Neural progenitor cell (in vitro differentiated cells): ENCODE measurements at regions not wholly inside any gene's neighbourhood (a gene's known extent, or its start where the extent isn't known, plus 50 kb on each side); places are given as distances from the start of the nearest gene placed in this dataset.

Experiments
- DNase-seq: peaks from one replicate; pipeline ENCODE4 v3.0.0-alpha.2; 2016; ENCODE audit warnings: low spot score
- H2AFZ ChIP-seq: fragments of 200-600 bp; sonication (generic); replicated peaks from 2 replicates; pipeline ENCODE4 v1.6.1; 2016; ENCODE audit warnings: antibody characterized with exemption
- H3F3A ChIP-seq: fragments of 200-600 bp; sonication (generic); 2 replicates; pipeline ENCODE4 v1.6.1; 2016; ENCODE audit warnings: antibody characterized with exemption, low read depth
- H3K27ac ChIP-seq: fragments of 200-600 bp; sonication (generic); 2 replicates; pipeline ENCODE4 v1.5.1; 2016; ENCODE audit warnings: mild to moderate bottlenecking
- H3K27me3 ChIP-seq: fragments of 200-600 bp; sonication (generic); 2 replicates; pipeline ENCODE4 v1.6.1; 2016; ENCODE audit warnings: mild to moderate bottlenecking, moderate library complexity
- H3K36me3 ChIP-seq: fragments of 200-600 bp; sonication (generic); 2 replicates; pipeline ENCODE4 v1.5.1; 2016
- H3K4me1 ChIP-seq: fragments of 200-600 bp; sonication (generic); 2 replicates; pipeline ENCODE4 v1.6.1; 2016; ENCODE audit warnings: mixed run types
- H3K4me2 ChIP-seq: fragments of 200-600 bp; sonication (generic); 2 replicates; pipeline ENCODE4 v1.6.1; 2016
- H3K4me3 ChIP-seq: fragments of 200-600 bp; sonication (generic); 2 replicates; pipeline ENCODE4 v1.5.1; 2016
- H3K79me2 ChIP-seq: fragments of 200-600 bp; sonication (generic); 2 replicates; pipeline ENCODE4 v1.6.1; 2016; ENCODE audit warnings: low read depth
- H3K9ac ChIP-seq: fragments of 200-600 bp; sonication (generic); 2 replicates; pipeline ENCODE4 v1.6.1; 2016
- H3K9me3 ChIP-seq: fragments of 200-600 bp; sonication (generic); 2 replicates; pipeline ENCODE4 v1.5.1; 2016; ENCODE audit warnings: low read depth
- H4K20me1 ChIP-seq: fragments of 200-600 bp; sonication (generic); 2 replicates; pipeline ENCODE4 v1.6.1; 2016; ENCODE audit warnings: low read depth
- H3K27ac Mint-ChIP-seq: 3 replicates; pipeline ENCODE4 v1.8.0; 2021; ENCODE audit warnings: mixed read lengths
- H3K27me3 Mint-ChIP-seq: 2 replicates; pipeline ENCODE4 v1.8.0; 2022; ENCODE audit warnings: low read depth, mild to moderate bottlenecking, inconsistent platforms, moderate library complexity, mixed read lengths; ENCODE audit not compliant: insufficient read depth
- H3K36me3 Mint-ChIP-seq: 3 replicates; pipeline ENCODE4 v1.8.0; 2021; ENCODE audit warnings: mixed read lengths
- H3K4me1 Mint-ChIP-seq: 3 replicates; pipeline ENCODE4 v1.8.0; 2021; ENCODE audit warnings: mixed read lengths
- H3K4me3 Mint-ChIP-seq: 3 replicates; pipeline ENCODE4 v1.8.0; 2021; ENCODE audit warnings: mild to moderate bottlenecking, moderate library complexity, mixed read lengths
- H3K9me3 Mint-ChIP-seq: 3 replicates; pipeline ENCODE4 v1.8.0; 2020; ENCODE audit warnings: mixed read lengths
- EZH2 ChIP-seq: fragments of 200-600 bp; sonication (generic); IDR thresholded peaks from 2 replicates; pipeline ENCODE4 v1.6.1; 2017; ENCODE audit warnings: antibody characterized with exemption, mild to moderate bottlenecking, moderate library complexity
- EZH2phosphoT487 ChIP-seq: fragments of 200-600 bp; sonication (generic); IDR thresholded peaks from 2 replicates; pipeline ENCODE4 v1.6.1; 2017; ENCODE audit warnings: antibody characterized with exemption
- TF ChIP-seq, protein P1 (sequence below): fragments of 200-600 bp; sonication (generic); IDR thresholded peaks from 2 replicates; pipeline ENCODE4 v1.5.1; 2017; ENCODE audit warnings: antibody characterized with exemption, mild to moderate bottlenecking

DNA sequence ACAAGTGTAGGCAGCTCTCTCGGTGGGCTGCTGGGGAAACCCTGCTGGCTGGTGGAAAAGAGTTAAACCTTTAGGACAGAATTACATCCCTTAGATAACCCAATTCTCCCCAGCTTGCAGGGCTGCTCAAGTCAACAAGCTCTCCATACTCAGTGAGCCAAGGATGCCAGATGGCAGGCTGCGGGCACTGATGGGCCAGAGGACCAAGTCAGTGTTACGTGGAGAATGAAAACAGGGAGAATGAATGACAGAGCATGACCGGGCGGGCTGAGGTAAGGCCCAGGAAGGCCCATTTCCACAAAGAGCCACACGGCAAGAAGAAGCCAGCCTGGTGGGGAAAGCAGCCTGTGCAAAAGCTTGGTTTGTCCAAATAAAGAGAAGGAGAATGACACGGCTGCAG lies 58.7 kb upstream of the CD93 start:
- TF ChIP-seq, protein P1, sequence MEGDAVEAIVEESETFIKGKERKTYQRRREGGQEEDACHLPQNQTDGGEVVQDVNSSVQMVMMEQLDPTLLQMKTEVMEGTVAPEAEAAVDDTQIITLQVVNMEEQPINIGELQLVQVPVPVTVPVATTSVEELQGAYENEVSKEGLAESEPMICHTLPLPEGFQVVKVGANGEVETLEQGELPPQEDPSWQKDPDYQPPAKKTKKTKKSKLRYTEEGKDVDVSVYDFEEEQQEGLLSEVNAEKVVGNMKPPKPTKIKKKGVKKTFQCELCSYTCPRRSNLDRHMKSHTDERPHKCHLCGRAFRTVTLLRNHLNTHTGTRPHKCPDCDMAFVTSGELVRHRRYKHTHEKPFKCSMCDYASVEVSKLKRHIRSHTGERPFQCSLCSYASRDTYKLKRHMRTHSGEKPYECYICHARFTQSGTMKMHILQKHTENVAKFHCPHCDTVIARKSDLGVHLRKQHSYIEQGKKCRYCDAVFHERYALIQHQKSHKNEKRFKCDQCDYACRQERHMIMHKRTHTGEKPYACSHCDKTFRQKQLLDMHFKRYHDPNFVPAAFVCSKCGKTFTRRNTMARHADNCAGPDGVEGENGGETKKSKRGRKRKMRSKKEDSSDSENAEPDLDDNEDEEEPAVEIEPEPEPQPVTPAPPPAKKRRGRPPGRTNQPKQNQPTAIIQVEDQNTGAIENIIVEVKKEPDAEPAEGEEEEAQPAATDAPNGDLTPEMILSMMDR: no peak
- TF ChIP-seq EZH2: no peak
- no peak for TF ChIP-seq EZH2phosphoT487
- no peaks in the 10 kb centered on the region for H3K79me2 ChIP-seq
- H3K4me2 ChIP-seq: no peak overlapping the region
- Mint-ChIP-seq H3K4me1 (peaks cover 23% of the 10 kb centered on the region), H3K27ac (peak overlapping the region; percentile 31), H3K9me3 (peaks cover 6% of the 10 kb centered on the region), H3K27me3 (peaks cover 9% of the 10 kb centered on the region), H3K4me3 (no peak overlapping the region), H3K36me3 (no peaks in the 10 kb centered on the region)
- H2AFZ ChIP-seq: no peak overlapping the region
- H3K9me3 ChIP-seq: no peaks in the 10 kb centered on the region
- H3K4me3 ChIP-seq: no peak overlapping the region
- H3K9ac ChIP-seq: no peak overlapping the region
- DNase-seq: no peak
- no peaks in the 10 kb centered on the region for H3F3A ChIP-seq
- no peaks in the 10 kb centered on the region for H3K4me1 ChIP-seq
- H4K20me1 ChIP-seq: no peaks in the 10 kb centered on the region
- H3K36me3 ChIP-seq: no peaks in the 10 kb centered on the region
- H3K27me3 ChIP-seq: no peaks in the 10 kb centered on the region
- H3K27ac ChIP-seq: no peak overlapping the region

- no peaks in the 10 kb centered on the region for H3K9me3 ChIP-seq
- H2AFZ ChIP-seq: no peak overlapping the region
- H3F3A ChIP-seq: no peaks in the 10 kb centered on the region
- H3K4me3 ChIP-seq: no peak overlapping the region
- H3K27ac ChIP-seq: no peak overlapping the region
- H3K9ac ChIP-seq: no peak overlapping the region
- peaks cover 6% of the 10 kb centered on the region for H3K9me3 Mint-ChIP-seq
- DNase-seq: no peak
- H3K36me3 ChIP-seq: no peaks in the 10 kb centered on the region
- H3K36me3 Mint-ChIP-seq: no peaks in the 10 kb centered on the region
- H3K27ac Mint-ChIP-seq: no peak overlapping the region
- no peaks in the 10 kb centered on the region for H3K4me1 ChIP-seq
- H3K4me1 Mint-ChIP-seq: peaks cover 23% of the 10 kb centered on the region
- TF ChIP-seq EZH2 (no peak), EZH2phosphoT487 (no peak)
- TF ChIP-seq, protein P1: no peak
- peaks cover 12% of the 10 kb centered on the region for H3K27me3 Mint-ChIP-seq
- no peaks in the 10 kb centered on the region for H3K79me2 ChIP-seq
- H4K20me1 ChIP-seq: no peaks in the 10 kb centered on the region
- H3K4me3 Mint-ChIP-seq: no peak overlapping the region
- no peak overlapping the region for H3K4me2 ChIP-seq
- no peaks in the 10 kb centered on the region for H3K27me3 ChIP-seq
Observed at GRCh38 chr20:23143986-23144690, 58.0 kb upstream of the CD93 start.

DNA sequence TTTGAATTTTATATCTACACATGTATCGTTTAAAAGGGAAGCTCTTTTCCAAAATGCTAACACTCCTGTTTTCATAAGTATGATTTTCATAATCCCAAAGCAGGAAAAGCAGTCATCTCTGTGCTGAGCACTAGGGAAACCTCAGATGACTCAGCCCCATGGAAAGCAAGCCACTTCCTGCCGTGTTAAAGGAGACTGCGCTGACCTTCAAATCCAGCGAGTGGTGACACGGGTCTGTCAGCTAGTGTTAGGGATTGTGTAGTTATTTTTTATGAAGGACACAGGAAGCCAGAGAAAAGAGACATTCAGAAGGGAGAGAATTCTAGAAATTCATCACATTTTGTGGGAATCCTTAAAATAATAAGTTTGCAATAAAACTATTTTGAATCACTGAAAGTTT lies 57.0 kb upstream of the CD93 start:
- Histone ChIP-seq H3K9me3 (no peaks in the 10 kb centered on the region), H3K9ac (no peak overlapping the region), H3K79me2 (no peaks in the 10 kb centered on the region), H3K27me3 (no peaks in the 10 kb centered on the region), H3K4me3 (no peak overlapping the region), H2AFZ (no peak overlapping the region), H4K20me1 (no peaks in the 10 kb centered on the region), H3K4me2 (no peak overlapping the region), H3F3A (no peaks in the 10 kb centered on the region), H3K4me1 (no peaks in the 10 kb centered on the region), H3K27ac (no peak overlapping the region), H3K36me3 (no peaks in the 10 kb centered on the region)
- Mint-ChIP-seq H3K27me3 (peaks cover 14% of the 10 kb centered on the region), H3K9me3 (peaks cover 6% of the 10 kb centered on the region), H3K27ac (no peak overlapping the region), H3K36me3 (no peaks in the 10 kb centered on the region), H3K4me3 (no peak overlapping the region), H3K4me1 (peaks cover 23% of the 10 kb centered on the region)
- DNase-seq: no peak
- no peak for TF ChIP-seq EZH2
- TF ChIP-seq, protein P1: no peak
- TF ChIP-seq EZH2phosphoT487: no peak
